ENCODE measurements at regions not wholly inside any gene's neighbourhood (a gene's known extent, or its start where the extent isn't known, plus 50 kb on each side); places are given as distances from the start of the nearest gene placed in this dataset.

DNA sequence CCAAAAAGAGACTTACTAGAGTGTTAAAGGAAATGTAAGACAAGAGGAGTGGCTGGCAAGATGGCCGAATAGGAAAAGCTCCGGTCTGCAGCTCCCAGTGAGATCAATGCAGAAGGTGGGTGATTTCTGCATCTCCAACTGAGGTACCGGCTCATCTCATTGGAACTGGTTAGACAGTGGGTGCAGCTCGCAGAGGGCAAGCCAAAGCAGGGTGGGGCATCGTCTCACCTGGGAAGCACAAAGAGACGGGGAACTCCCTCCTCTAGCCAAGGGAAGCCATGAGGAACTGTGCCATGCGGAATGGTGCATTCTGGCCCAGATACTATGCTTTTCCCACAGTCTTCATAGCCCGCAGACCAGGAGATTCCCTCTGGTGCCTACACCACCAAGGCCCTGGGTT is 308.7 kb downstream of the AGTPBP1 start:
- Histone ChIP-seq H3K9me3 (peaks cover 0 to under 1% (median 0%) of the 10 kb centered on the region in 8 donors), H3K4me1 (no peaks in the 10 kb centered on the region), H3K4me3 (no peak overlapping the region), H3K27ac (no peak overlapping the region), H3K27me3 (replicated peaks in 1 of 7) (peaks cover 0 to 29% (median 0%) of the 10 kb centered on the region in 7 donors), H3K36me3 (no peaks in the 10 kb centered on the region)
- intact Hi-C loops (cut with DNase I; ENCODE audit: low total_unique reads): no loop called here
- no peak for DNase-seq
- TF ChIP-seq POLR2A (IDR thresholded peaks at IDR 0.05) (no peak), POLR2AphosphoS5 (IDR thresholded peaks at IDR 0.05) (no peak)
- TF ChIP-seq, protein P1, sequence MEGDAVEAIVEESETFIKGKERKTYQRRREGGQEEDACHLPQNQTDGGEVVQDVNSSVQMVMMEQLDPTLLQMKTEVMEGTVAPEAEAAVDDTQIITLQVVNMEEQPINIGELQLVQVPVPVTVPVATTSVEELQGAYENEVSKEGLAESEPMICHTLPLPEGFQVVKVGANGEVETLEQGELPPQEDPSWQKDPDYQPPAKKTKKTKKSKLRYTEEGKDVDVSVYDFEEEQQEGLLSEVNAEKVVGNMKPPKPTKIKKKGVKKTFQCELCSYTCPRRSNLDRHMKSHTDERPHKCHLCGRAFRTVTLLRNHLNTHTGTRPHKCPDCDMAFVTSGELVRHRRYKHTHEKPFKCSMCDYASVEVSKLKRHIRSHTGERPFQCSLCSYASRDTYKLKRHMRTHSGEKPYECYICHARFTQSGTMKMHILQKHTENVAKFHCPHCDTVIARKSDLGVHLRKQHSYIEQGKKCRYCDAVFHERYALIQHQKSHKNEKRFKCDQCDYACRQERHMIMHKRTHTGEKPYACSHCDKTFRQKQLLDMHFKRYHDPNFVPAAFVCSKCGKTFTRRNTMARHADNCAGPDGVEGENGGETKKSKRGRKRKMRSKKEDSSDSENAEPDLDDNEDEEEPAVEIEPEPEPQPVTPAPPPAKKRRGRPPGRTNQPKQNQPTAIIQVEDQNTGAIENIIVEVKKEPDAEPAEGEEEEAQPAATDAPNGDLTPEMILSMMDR (IDR thresholded peaks at IDR 0.05 in 8 of 11, conservative IDR thresholded peaks at IDR 0.05 in 3 of 11): no peak
- WGBS, 5 donors: 91 to 96% (median 94%) methylated on average over 7 to 8 of the region's 8 CpGs

DNA sequence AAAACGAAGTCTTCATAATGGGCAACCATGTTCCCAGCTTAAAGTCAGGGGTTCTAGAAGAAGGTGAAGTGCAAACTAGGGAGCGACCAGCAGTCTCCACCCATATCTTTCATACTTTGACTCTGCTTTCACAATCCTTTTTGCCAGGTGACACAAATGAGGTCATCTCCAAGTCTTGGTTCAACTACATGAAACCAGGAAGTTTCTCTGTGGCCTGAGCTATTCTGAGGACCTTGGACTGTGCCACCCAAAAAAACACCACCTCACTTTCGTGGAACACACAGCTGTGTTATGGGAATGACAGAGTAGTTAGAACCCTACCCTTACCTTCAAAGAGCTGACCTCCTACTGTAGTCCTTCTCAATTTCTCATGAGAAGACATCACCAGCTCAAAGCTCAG is 309.2 kb downstream of the AGTPBP1 start:
- H3K27ac ChIP-seq: no peak overlapping the region
- H3K4me3 ChIP-seq: no peak overlapping the region
- no peaks in the 10 kb centered on the region for H3K4me1 ChIP-seq
- WGBS, 5 donors: 64 to 80% (median 76%) methylated on average over 3 of the region's 3 CpGs
- H3K27me3 ChIP-seq (replicated peaks in 1 of 7): peaks cover 0 to 30% (median 0%) of the 10 kb centered on the region in 7 donors
- DNase-seq: no peak
- no peaks in the 10 kb centered on the region for H3K9me3 ChIP-seq
- H3K36me3 ChIP-seq: no peaks in the 10 kb centered on the region
- intact Hi-C loops (cut with DNase I; ENCODE audit: low total_unique reads): no loop called here
- TF ChIP-seq POLR2A (IDR thresholded peaks at IDR 0.05): no peak
- TF ChIP-seq, protein P1 (IDR thresholded peaks at IDR 0.05 in 8 of 11, conservative IDR thresholded peaks at IDR 0.05 in 3 of 11): no peak
- no peak for TF ChIP-seq POLR2AphosphoS5 (IDR thresholded peaks at IDR 0.05)

DNA sequence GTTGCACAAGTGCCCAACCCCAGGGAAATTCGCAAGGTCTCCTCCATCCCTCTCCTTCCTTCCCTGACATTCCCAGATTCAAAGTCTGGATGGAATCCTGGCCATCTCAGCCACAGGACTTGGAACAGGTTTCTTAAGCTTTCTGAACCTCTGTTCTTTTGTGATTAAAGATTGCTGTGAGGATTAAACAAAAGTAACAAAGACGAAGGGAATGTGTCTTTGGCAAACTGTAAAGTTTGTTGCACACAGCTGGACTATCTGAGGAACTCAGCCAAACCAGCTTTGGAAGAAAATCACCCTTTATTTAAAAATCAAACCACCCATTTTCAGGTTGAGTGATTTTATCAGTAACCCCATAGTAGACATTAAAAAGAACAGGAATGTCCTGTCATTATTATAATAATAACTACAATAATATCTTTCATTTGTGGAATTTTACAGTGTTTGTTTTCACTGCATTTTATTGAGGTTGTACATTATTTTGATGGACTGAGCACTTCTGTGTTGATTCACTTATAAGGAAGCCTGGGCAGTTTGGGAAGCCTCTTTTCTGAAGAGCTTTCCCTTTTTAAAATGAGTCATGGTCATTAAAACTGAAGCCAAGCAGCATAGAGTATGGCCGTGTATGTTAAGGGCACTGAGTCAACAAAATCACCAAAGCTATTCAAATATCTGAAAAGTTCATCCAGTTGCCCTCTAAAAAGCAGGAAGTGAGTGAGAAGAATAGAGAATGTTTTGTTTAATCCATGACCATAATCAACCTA is 310.2 kb downstream of the AGTPBP1 start:
- H3K27ac ChIP-seq: no peak overlapping the region
- no peaks in the 10 kb centered on the region for H3K36me3 ChIP-seq
- peaks cover 0 to 35% (median 0%) of the 10 kb centered on the region in 7 donors for H3K27me3 ChIP-seq (replicated peaks in 1 of 7)
- H3K4me3 ChIP-seq: no peak overlapping the region
- TF ChIP-seq POLR2AphosphoS5 (IDR thresholded peaks at IDR 0.05) (no peak), POLR2A (IDR thresholded peaks at IDR 0.05) (no peak)
- TF ChIP-seq, protein P1 (IDR thresholded peaks at IDR 0.05 in 8 of 11, conservative IDR thresholded peaks at IDR 0.05 in 3 of 11): no peak
- 48 to 83% (median 67%) methylated on average over 3 of the region's 3 CpGs for WGBS, 5 donors
- intact Hi-C loops (cut with DNase I; ENCODE audit: low total_unique reads): no loop called here
- no peaks in the 10 kb centered on the region for H3K9me3 ChIP-seq
- DNase-seq: no peak
- no peaks in the 10 kb centered on the region for H3K4me1 ChIP-seq

DNA sequence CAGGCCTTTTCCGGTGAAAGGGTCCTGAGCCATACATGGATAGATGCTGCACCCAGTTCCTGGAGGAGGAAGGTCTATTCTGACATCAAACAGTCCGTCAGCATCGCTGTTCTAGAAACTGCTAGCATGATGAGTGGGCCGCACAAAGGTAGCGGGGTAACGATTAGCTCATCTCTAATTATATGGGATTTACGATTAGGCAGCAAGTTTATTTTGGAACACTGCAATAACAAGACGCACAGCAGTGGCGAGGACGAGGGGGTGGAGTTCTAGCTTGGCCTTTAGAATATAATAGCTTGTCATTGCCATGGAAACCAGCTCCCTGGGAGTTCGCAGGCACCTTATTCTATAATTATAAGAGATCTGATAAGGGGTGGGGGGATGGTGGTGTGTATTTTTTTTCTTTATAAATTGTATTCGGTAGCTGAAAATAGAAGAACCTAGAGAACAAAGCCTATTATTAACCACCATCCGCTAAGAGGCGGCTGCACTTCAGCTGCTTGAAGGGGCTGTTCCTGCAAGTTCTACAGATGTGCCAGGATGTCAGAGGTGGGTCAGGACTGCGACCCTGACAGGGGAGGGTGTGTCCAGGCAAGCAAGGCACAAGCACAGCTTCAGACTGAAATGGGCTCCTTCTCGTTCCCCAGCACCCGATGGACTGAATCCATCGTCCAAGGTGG is 311.0 kb downstream of the AGTPBP1 start:
- intact Hi-C loops (cut with DNase I; ENCODE audit: low total_unique reads): no loop called here
- 71 to 80% (median 78%) methylated on average over 18 of the region's 18 CpGs for WGBS, 5 donors
- peaks cover 0 to 35% (median 0%) of the 10 kb centered on the region in 7 donors for H3K27me3 ChIP-seq (replicated peaks in 1 of 7)
- TF ChIP-seq, protein P1 (IDR thresholded peaks at IDR 0.05 in 8 of 11, conservative IDR thresholded peaks at IDR 0.05 in 3 of 11): no peak
- TF ChIP-seq POLR2AphosphoS5 (IDR thresholded peaks at IDR 0.05) (no peak), POLR2A (IDR thresholded peaks at IDR 0.05) (no peak)
- H3K9me3 ChIP-seq: no peaks in the 10 kb centered on the region
- no peak overlapping the region for H3K4me3 ChIP-seq
- no peaks in the 10 kb centered on the region for H3K4me1 ChIP-seq
- no peak overlapping the region for H3K27ac ChIP-seq
- no peaks in the 10 kb centered on the region for H3K36me3 ChIP-seq
- DNase-seq: no peak

Measured in spleen (tissue), 11 donors.